ENCODE measurements at regions not wholly inside any gene's neighbourhood (a gene's known extent, or its start where the extent isn't known, plus 50 kb on each side); places are given as distances from the start of the nearest gene placed in this dataset.

DNA sequence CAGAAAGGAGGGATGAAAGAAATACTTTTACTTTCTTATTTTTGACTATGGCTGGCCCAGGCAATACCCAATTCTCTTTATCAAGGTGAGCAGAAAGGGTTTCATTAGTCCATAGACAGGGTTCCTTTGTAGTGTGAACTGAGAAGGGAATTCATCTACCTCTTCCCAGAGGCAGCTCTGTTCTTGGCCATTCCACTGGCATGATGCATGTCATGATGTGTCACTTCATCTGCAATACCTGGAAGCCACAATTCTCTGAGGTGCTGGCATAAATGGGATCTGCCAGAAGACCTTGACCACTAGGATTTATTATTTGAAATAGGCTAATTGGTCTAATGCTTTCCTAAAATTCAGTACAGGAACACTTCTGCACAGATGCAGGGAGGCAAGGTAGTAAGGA lies 542.8 kb downstream of the RFC3 start:
- Histone ChIP-seq H3K36me3 (ENCODE audit: control insufficient read depth in 1 of 2, insufficient read depth in 2 of 2, low read length in 2 of 2) (no peaks in the 10 kb centered on the region), H3K27ac (ENCODE audit: low read depth, low read length) (no peak overlapping the region), H3K9me3 (ENCODE audit: control insufficient read depth in 1 of 2, insufficient read depth in 1 of 2, low read depth in 1 of 2, low read length in 2 of 2) (no peaks in the 10 kb centered on the region), H3K4me3 (replicated peaks in 1 of 2; ENCODE audit: low read depth in 1 of 2, low read length in 2 of 2) (no peak overlapping the region), H3K27me3 (ENCODE audit: insufficient read depth, low read length) (no peaks in the 10 kb centered on the region), H3K9me2 (ENCODE audit: insufficient read depth) (no peaks in the 10 kb centered on the region), H3K79me2 (ENCODE audit: insufficient read depth, low read length) (no peaks in the 10 kb centered on the region), H3K4me2 (ENCODE audit: low read length) (no peak overlapping the region), H2AFZ (ENCODE audit: low read depth, low read length, poor library complexity, severe bottlenecking) (no peak overlapping the region), H4K20me1 (ENCODE audit: insufficient read depth) (no peaks in the 10 kb centered on the region), H3K4me1 (ENCODE audit: control insufficient read depth in 1 of 2, insufficient read depth in 2 of 2, low read length in 2 of 2) (peaks cover 6 to 29% of the 10 kb centered on the region in 2 experiments; a peak in 3 of 4 replicates), H3K9ac (ENCODE audit: low read length) (no peak overlapping the region)
- intact Hi-C loops (cut with micrococcal nuclease) = no loop called here
- ChIA-PET CTCF (no interaction called here), RAD21 (ENCODE audit: low non-redundant PET in 1 of 2, low total read pairs in 2 of 2, uncharacterized antibody in 2 of 2, unreplicated experiment in 2 of 2) (no interaction called here), POLR2A (no interaction called here)
- DNase-seq (ENCODE audit: low read depth, low spot score) (no peak), ATAC-seq (peak; percentile 36; the same call in 1 of the 2 replicates)
- BruUV-seq (replicated peaks) = no TSS peak
- no peak for TF ChIP-seq JUND (IDR thresholded peaks at IDR 0.05)
- TF ChIP-seq, protein P1, sequence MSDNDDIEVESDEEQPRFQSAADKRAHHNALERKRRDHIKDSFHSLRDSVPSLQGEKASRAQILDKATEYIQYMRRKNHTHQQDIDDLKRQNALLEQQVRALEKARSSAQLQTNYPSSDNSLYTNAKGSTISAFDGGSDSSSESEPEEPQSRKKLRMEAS (IDR thresholded peaks at IDR 0.05) = no peak
- TF ChIP-seq EZH2 (IDR thresholded peaks at IDR 0.05) = no peak
- no peak for TF ChIP-seq ZNF274 (IDR thresholded peaks at IDR 0.05; ENCODE audit: low read depth, low read length)
- TF ChIP-seq POLR2A (IDR thresholded peaks at IDR 0.05; ENCODE audit: borderline replicate concordance, extremely low read depth, insufficient read depth, insufficient read length) = no peak
- TF ChIP-seq ELF1 (IDR thresholded peaks at IDR 0.05; ENCODE audit: borderline replicate concordance, low read depth) = no peak
- no peak for TF ChIP-seq POLR2AphosphoS5 (IDR thresholded peaks at IDR 0.05; ENCODE audit: low read depth, low read length)
- no peak for TF ChIP-seq SP1 (IDR thresholded peaks at IDR 0.05; ENCODE audit: low read depth)
- no peak for TF ChIP-seq FOSL1 (IDR thresholded peaks at IDR 0.05; ENCODE audit: low read depth)
- no peak for TF ChIP-seq REST (IDR thresholded peaks at IDR 0.05; ENCODE audit: low read depth)
- no peak for TF ChIP-seq EGR1 (IDR thresholded peaks at IDR 0.05; ENCODE audit: low read depth)
- no peak for TF ChIP-seq EZH2phosphoT487 (IDR thresholded peaks at IDR 0.05; ENCODE audit: borderline replicate concordance)
